Effector CD4-positive, alpha-beta T cell (primary cell): ENCODE measurements at regions not wholly inside any gene's neighbourhood (a gene's known extent, or its start where the extent isn't known, plus 50 kb on each side); places are given as distances from the start of the nearest gene placed in this dataset.
"Not testable (repeated sequence)": the region's sequence is repeated elsewhere in the genome, so short reads cannot be mapped to it uniquely, and the experiment has no call there.

Experiments
- DNase-seq: peaks from one replicate; pipeline ENCODE4 v3.0.0-alpha.2; 2020

DNA sequence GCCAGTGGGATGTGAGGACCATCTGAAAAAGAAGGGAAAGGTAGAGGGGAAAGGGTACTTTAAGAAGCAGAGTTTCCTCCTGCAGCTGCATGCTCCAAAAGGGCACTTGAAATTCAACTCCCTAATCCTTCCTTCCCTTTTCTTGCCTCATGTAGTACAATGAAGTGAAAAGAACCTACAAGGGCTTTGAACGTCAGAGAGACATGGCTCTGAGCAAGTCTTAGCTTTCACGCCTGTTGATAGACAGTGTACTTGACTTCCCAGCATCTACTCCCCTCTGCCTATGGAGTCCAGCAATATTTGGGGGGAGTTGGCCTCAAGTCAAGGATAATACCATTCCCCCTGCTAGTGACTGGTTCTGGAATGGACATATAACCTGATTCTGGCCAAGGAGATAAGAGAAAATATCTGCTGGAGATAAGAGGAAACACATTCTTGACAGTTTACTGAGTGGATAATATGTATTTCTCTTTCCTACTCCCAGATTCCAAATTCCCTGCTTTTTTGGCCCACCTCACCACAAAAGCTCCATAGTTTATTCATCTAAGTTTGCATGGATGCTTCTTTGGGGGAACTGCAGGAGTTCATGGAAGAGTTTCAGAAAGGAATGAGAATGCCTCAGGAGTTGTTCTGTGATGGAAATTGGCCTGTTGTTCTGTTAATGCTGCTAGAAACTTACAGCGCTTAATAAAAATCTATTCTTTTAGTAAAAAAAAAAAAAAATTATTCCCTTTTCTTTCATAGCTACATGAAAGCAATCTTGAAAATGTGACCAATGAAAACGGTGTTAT lies 193.0 kb upstream of the TPM1 start:
- DNase-seq: no peak

DNA sequence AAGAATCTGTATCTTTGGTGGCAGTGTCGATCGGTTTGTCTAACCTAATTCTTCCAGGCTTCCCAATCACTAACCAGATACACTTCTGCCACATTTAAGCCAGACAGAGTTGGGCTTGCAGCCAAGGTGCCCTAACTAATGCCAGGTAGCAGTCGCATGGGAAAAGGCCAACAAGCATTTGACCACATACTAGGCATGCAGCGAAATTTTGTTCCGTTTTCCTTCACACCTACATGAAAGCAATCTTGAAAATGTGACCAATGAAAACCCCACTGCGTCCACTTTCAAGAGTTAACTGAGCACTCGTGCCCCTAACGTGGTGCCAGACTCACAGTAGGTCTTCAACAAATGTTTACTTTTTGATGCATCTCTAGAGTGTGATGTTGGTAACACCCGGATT lies 192.2 kb upstream of the TPM1 start:
- no peak for DNase-seq

DNA sequence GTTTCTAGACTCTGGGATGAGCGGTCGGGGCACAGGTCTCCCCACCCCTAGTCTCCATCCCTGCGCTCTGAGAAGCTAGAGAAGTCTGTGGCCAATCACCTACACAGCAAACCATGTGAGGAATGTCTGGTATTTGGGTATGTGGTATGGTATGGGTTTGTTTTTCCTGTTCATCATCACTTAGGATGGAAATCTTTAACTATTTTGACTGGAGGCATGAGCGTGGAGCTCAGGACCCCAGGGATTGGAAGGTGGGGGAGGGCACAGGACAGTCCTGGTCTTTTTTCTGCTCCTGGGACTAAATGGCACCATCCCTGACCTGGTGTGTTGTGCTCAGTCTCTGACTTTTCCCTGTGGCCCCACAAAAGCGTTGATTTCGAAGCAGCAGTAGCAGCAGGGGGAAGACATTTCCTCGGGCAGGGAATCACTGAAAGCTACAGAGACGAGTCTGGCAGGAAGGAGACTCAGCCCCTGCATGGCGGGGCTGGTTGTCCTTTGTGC lies 191.7 kb upstream of the TPM1 start:
- no peak for DNase-seq

DNA sequence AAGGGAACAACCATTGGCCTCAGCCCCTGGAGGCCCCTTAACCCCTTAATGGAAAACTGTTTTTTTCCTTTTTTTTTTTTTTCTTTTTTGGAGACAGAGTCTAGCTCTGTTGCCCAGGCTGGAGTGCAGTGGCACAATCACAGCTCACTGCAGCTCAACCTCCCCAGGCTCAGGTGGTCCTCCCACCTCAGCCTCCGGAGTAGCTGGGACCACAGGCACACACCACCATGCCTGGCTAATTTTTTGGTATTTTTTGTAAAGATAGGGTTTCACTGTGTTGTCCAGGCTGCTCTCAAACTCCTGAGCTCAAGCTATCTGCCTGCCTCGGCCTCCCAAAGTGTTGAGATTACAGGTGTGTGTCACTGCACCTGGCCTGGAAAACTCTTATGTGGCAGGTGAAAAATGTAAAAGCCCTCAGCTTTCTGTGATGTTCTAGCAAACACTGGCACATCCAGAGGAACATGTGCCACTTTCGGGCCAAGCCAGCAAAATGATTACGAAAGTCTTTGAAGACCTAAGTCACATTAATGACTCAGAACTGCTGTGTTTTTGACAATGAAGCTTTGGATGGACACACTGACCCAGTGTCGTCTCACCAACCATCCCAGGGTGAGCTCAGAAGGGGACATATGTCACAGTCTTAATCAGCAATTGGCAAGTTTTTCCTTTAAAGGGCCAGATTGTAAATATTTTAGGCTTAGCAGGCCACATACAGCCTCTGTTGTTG lies 189.3 kb upstream of the TPM1 start:
- DNase-seq: no peak

DNA sequence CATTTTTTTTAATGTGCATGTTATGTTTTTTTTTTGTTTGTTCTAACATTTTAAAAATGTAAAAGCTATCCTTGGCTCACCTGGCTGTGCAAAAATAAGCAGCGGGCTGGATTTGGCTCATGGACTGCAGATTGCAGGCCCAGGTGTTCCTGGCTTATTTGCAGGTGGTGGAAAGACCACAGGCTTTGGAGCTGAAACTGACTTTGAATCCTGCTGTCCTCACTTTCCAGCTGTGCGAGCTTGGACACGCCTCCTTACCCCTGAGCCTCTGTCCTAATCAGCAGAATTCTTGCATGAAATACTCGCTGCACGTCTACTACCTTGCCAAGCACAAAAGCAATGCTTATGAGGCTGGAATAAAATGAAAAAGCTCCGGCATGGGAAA lies 188.7 kb upstream of the TPM1 start:
- no peak for DNase-seq

DNA sequence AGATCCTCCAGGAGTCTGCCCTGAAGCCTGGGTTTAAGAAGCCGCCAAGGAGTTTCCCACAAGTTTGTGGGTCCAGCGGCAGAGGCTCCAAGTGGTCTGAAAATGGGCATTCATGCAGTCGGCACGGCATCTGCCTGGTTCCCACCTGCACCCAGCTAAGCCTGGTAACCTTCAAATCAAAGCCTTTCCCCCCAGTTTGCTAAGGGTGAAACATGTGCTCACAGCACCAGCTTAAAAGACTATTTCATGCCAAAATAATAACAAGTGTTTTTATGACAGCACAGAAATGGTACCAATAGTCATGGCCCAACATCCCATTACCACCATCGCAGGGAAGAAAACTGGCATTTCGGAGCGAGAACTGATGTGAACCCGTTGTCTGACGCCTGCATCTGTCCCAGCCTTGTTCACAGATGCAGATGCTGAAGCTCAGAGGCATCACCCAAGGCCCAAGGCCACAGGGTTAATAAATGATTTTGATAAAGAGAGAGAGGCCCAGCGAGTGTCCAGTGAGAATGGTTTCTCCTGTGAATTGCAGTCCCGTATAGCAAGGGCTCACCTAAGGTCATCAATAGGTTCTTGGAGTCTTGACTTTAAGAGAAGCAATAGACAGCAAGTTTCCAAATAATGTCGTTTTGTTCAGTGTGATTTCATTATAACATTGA lies 188.0 kb upstream of the TPM1 start:
- DNase-seq: no peak

DNA sequence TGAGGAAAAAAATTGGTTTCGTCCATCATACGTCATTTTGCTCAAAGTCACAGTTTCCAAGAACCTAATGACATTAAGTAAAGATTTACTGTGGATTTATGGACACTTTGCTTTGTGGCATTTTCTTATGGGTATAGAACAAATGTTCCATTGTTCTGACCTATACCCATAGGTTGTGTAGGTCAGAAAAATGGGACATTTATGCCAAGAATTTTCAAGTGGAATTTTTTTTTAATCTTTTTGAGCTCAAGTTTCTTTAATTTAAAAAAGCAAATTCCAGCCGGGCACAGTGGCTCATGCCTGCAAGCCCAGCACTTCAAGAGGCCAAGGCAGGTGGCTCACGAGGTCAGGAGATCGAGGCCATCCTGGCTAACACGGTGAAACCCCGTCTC lies 187.5 kb upstream of the TPM1 start:
- no peak for DNase-seq

DNA sequence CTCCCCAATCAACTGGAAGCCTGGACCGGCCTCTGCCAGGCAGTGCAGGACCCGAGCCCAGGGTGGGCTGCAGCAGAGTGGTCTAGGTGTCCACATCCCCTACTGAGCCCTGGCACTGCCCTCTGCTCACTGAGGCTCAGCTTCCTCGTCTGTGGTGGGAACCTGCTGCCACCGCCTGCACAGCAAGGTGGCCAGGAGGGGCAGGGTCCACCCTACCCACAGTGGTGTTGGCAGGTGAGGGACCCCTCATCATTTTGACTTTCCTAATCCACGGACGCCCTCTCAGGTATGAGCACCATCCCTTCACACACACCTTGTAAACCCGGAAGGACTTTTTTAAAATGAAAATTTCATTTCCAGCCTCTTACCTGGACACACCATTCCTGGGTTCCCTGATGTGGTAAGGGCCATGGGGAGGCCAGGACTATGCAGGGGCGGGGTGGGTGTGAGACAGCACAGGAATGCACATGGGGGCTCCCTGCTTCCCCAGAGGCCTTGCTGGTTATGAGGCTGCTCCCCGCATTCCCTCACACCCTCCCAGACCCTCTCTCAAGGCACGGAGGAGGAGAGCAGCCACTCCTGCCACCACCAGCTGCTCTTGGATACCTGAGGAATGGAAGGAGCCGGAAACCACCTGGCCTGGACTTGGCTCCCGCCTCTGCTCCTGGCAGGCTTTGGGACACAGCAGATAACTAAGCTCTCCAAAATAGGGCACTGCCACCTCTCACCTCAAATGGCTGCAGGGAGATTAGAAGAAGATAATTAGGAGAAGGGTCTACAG lies 185.9 kb upstream of the TPM1 start:
- DNase-seq: no peak

DNA sequence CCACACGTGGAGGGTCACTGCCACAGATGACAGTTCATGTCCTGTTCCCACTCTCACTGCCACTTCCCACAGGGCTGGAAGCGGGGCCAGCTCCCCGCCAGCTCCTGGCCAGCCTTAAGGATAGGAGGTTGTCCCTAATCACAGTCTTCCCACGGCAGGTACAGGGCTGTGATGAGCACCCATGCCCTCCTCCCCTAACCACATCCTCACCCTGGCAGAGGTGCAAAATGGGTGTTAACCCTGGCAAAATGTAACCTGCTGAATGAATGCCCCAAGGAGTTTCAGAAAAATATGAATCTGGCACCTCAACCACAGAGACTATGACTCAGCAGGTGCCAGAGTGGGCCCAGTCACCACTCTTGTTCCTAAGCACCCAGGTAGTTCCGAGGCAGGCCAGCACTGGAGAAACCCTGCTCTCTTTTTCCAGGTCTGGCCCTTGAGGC lies 185.1 kb upstream of the TPM1 start:
- DNase-seq: no peak

DNA sequence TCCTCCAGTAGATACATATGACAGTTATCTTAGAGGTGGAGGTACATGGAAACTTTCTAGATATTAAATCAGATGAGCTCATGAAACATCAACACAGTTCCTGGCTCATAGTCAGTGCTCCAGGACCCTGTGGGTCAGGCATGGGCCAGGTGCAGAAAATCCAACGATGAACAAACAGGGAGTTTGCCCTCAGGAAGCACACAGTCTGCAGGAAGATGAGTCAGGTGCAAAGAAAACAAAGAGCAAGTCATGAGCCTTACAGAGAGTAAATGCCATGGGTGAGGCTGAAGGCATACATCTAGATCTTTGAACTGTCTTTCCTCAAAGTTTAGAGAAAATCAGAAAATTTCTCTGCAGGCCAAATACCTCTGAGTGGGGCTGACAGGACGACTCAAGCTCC lies 184.2 kb upstream of the TPM1 start:
- no peak for DNase-seq

DNA sequence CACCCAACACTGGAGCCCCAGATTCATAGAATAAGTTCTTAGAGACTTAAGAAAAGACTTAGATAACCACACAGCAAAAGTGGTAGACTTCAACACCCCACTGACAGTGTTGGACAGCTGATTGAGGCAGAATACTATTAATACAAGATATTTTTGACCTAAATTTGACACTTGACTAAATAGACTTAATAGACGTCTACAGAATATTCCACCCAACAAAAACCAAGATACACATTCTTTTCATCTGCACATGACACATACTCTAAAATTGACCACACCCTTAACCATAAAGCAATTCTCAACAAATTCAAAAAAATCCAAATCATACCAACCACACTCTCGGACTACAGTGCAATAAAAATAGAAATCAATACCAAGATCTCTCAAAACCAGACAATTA lies 179.8 kb upstream of the TPM1 start:
- no peak for DNase-seq

DNA sequence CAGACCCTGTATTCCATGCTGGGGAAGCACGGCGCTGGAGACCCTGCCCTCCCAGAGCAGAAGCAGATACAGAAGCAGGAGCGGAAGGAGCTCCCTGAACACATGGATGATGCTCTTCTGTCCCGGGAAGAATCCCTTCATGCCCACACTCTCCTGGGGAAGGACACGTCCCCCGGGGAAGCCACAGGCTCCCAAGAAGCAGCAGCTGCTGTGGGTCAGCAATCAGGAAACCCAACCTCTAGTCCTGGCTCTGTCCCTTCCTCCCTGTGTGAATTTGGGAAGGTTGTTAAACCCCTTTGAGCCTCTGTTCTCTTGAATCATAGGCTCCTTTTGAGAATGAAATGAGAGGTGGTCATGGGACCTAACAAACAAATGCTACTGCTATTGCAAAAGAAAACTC lies 176.2 kb upstream of the TPM1 start:
- no peak for DNase-seq

DNA sequence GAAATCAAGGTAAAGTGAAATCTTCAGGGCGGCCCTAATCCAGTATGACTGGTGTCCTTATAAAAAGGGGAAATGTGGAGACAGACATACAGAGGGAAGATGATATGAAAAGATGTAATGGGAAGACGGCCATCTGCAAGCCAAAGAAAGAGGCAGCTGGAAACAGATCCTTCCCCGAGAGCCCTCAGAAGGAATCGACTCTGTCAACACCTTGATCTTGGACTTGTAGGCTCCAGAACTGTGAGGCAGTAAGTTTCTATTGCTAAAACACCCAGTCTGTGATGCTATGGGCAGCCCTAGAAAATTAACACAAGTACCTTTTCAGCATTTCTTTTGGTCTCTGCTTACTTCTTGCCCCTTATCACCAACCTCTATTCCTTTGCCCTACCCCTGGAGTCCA lies 174.7 kb upstream of the TPM1 start:
- DNase-seq: no peak

DNA sequence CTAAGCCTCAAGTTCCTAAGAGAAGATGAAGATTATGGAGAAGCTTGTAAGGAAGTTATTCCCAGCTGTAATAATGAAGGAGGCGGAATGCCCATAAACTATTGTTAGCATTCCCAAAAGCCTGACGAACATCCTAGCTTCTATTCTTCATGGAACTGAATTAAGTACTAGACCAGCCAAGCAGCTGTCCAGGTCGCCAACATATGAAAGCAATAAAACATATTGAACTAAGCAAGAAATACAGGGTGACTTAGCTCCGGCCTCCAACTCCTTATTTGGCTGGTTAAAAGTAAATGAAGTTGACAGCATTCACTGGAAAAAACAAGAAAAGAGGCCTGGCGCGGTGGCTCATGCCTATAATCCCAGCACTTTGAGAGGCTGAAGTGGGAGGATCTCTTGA lies 174.0 kb upstream of the TPM1 start:
- no peak for DNase-seq

DNA sequence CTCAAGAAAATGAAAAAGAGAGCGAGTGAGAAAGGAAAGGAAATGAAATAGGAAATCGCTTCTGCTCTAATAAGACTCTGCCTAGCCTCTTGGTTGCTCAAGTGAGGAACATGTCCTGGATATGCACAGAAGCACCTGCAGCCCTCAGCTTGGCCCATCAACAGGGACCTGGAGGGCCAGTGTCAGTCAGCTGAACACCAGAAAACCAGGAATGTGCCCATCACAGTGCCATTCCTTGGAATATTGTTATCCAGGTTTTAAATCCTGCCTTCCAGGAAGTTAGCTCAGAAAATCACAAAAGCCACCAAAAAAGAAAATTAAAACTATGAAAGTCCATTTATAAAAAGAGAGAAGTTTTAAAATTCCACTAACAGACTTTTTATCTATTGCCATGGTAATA lies 173.4 kb upstream of the TPM1 start:
- DNase-seq: no peak

DNA sequence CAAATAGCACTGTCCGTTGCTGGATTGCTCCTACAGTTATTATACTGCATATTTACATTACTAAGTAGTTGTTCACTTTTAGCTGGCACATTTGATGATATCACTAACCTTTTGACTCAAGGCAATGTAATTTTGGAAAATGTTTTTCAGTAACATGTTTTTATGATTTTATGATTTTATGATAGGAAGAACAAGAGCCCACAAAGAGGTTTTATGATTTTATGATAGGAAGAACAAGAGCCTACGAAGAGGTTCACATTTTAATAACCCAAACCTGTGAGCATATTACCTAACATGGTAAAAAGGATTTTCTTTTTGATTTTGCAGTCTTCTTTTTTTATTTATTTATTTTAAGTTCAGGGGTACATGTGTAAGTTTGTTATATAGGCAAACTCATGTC lies 172.3 kb upstream of the TPM1 start:
- no peak for DNase-seq

DNA sequence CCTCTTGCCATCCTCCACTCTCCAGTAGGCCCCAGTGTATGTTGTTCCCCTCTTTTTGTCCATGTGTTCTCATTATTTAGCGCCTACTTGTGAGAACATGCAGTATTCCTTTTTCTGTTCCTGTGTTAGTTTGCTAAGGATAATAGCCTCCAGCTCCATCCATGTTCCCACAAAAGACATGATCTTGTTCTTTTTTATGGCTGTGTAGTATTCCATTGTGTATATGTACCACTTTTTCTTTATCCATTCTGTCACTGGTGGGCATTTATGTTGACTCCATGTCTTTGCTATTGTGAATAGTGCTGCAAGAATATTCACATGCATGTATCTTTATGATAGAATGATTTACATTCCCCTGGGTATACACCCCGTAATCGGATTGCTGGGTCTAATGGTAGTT lies 171.8 kb upstream of the TPM1 start:
- DNase-seq: not testable (repeated sequence)

DNA sequence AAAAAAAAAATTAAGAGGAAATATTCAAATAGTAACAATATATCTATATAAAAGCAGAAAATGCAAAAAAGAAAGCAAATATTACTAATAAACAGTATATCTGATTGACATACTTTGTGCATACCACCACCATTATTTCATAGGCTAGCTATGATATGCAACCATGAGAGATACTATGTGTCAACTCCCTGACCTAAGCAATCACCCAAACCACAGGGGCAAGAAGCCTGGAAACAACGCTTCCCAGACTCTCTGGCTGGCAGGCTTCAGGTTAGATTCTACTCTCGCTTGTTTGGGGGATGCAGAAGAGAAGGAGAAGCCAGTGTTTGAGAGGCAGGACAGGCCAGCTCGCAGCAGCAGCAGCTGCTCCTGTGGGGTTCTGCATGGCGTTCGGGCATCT lies 169.3 kb upstream of the TPM1 start:
- DNase-seq: no peak

DNA sequence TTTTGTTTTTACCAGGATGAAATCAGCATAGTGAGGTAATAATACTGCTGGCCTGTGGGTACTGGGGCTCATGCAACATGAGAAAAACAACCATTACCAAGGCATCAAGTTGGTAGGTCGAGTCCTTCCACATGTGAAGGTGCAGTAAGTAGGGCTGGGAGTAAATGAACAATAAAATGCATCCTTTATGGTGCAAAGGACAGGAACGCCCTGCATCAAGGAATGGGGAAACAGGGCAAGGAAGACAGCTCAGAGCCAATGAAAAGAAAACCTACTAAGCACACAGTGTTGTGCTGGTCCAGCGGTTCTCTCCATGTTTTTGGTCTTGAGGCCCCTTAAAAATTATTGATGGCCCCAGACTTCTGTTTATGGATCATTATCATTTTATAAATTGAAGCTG lies 168.5 kb upstream of the TPM1 start:
- no peak for DNase-seq

DNA sequence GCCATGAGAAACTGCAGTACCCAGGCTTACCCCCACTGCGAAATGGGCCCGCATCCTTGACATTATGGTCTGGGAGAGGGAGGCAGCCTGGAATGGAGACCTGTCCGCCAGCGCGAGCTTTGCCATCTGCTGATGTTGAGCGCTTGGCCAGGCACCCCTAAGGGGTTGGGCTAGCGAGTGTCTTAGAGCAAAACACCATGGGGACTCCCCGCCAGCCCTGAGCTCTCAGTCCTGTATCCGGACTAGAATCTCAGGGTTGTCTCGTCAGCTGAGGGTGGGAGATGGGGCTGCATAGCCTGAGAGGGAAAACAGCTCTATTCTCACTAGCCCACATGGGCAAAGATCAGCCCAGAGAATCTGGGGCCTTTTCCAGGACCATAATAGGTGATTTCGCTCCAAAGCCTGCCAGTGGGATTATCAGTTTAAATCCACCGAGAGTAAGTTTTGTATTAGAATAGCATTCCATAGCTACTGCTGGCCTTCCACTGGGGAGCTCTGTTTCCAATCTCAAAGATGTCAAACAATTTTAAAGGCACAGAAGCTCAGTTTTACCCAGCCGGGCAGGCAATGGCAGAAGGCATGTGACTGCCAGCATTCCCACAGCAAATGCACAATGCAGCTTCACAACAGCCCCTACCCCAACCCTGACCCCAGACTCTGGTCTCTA lies 167.5 kb upstream of the TPM1 start:
- DNase-seq: no peak

DNA sequence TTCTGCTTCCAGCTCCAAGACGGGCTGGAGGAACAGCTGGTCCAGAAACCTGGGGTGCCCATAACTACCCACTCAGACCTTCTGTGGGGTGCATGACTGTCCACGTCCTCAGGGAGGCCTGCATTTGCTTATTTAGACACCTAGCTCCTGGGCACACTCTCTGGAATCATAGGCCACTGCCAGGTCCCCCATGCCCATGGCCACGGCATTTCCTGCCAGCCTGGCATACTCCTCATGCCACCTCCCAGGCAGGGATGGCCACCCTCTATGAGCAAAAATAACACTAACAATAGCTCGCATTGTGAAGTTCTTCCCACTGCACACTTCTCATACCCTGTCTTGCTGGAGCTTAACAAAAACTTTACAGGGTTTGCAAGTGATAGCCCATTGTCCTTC lies 166.9 kb upstream of the TPM1 start:
- DNase-seq: no peak

DNA sequence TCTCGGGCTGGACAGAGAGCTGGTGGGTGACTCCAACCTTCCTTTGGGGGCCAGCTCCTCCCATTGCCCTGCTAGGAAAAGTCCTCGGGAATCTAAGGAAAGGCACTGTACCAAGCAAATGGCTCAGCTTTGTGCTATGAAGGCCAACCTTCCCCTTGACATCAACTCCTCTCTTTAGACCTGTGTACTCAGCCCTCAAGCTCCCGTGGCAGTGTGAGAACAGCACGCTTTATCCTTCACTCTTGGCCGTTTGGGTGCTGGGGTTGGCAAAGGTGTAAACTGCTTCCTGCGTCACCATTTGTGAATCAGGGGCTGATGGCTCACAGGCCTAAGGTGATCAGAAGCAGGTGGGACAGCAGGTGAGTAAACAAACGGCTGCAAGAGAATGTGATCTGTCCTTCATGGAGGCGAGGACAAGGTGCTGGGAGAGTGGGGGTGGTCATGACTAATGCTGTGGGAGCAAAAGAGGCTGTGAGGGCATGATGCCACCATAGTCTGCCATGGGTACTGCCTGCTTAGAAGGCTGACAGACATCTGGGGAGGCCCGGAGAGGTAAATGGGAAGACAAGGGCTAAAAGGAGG lies 165.2 kb upstream of the TPM1 start:
- no peak for DNase-seq
